HepG2 (cell line): ENCODE measurements at regions not wholly inside any gene's neighbourhood (a gene's known extent, or its start where the extent isn't known, plus 50 kb on each side); places are given as distances from the start of the nearest gene placed in this dataset.

Experiments used
- ATAC-seq: fragments of 200-7000 bp; cut with Tn5 transposase; 3 replicates; pipeline ENCODE4 v1.9.1; 2020; ENCODE audit warnings: mild to moderate bottlenecking, moderate library complexity
- BruUV-seq: library from RNA; stranded (reverse); fragments of 400-500 nt; replicated peaks from 2 replicates; lab custom pipeline; 2021; lab: Mats Ljungman, UMichigan
- CTCF ChIA-PET: fragments of 300-600 bp; formaldehyde crosslinking; extraction: SDS; loops from one replicate; lab custom pipeline; 2021; ENCODE audit warnings: low total read pairs, inconsistent platforms, low intra/inter-chr PET ratio; lab: Yijun Ruan, JAX
- POLR2A ChIA-PET: fragments of 350-600 bp; sonication (Branson Sonifier 250); formaldehyde crosslinking; loops from one replicate; lab custom pipeline; 2020; ENCODE audit warnings: antibody characterized with exemption, inconsistent platforms; lab: Yijun Ruan, JAX
- DNase-seq: peaks from one replicate; pipeline ENCODE4 v3.0.0-alpha.2; 2015; ENCODE audit warnings: low spot score
- FAIRE-seq: peaks from 3 replicates; lab custom pipeline; 2011; peaks lifted over from hg19 to GRCh38; lab: Jason Lieb, UNC
- H2AFZ ChIP-seq: one replicate; pipeline ENCODE4 v1.6.1; 2011; ENCODE audit warnings: low read length, inconsistent platforms
- H3K27ac ChIP-seq: fragments of 300-600 bp; 3 replicates; pipeline ENCODE4 v1.8.0; 2011; ENCODE audit warnings: mixed run types, mild to moderate bottlenecking, mixed read lengths, low read length, inconsistent platforms; ENCODE audit not compliant: insufficient read depth; ENCODE audit errors: extremely low read length
- H3K27me3 ChIP-seq, 2 experiments: fragments of 200-600 bp in 1 of 2; 2 replicates in 1 of 2; 3 replicates in 1 of 2; pipeline versions ENCODE4 v1.6.0 to v1.8.0; 2011; ENCODE audit warnings: low read length in 2 of 2, mild to moderate bottlenecking in 2 of 2, moderate library complexity in 2 of 2, inconsistent platforms in 1 of 2; ENCODE audit not compliant: insufficient read depth in 2 of 2, control insufficient read depth in 1 of 2
- H3K36me3 ChIP-seq, 2 experiments: fragments of 200-600 bp in 1 of 2; replicated peaks in 1 of 2; 2 replicates in 1 of 2; 3 replicates in 1 of 2; pipeline versions ENCODE4 v1.5.1 to v1.8.0; 2011; ENCODE audit warnings: low read length in 2 of 2, inconsistent platforms in 1 of 2; ENCODE audit not compliant: insufficient read depth in 2 of 2, control insufficient read depth in 1 of 2
- H3K4me1 ChIP-seq: 2 replicates; pipeline ENCODE4 v1.5.1; 2012; ENCODE audit warnings: low read length, inconsistent platforms; ENCODE audit not compliant: insufficient read depth
- H3K4me2 ChIP-seq: 2 replicates; pipeline ENCODE4 v1.6.0; 2011; ENCODE audit warnings: low read depth, low read length, inconsistent platforms
- H3K4me3 ChIP-seq, 3 experiments: fragments of 200-600 bp in 1 of 3; sonication (generic), shearing (Covaris generic) in 1 of 3; replicated peaks in 1 of 3; 2 replicates each; pipeline ENCODE4 v1.5.1; 2011 to 2016; ENCODE audit warnings: low read length in 3 of 3, inconsistent platforms in 2 of 3, low read depth in 2 of 3, mild to moderate bottlenecking in 2 of 3, control low read depth in 1 of 3, mixed read lengths in 1 of 3; ENCODE audit not compliant: insufficient read depth in 1 of 3
- H3K79me2 ChIP-seq: one replicate; pipeline ENCODE4 v1.6.1; 2011; ENCODE audit warnings: low read length, inconsistent platforms; ENCODE audit not compliant: insufficient read depth
- H3K9ac ChIP-seq: 2 replicates; pipeline ENCODE4 v1.6.0; 2011; ENCODE audit warnings: mild to moderate bottlenecking, low read depth, low read length, inconsistent platforms; ENCODE audit not compliant: insufficient read depth
- H3K9me3 ChIP-seq: 2 replicates; pipeline ENCODE4 v1.5.1; 2012; ENCODE audit warnings: mild to moderate bottlenecking, low read length
- H4K20me1 ChIP-seq: 2 replicates; pipeline ENCODE4 v1.6.0; 2011; ENCODE audit warnings: inconsistent platforms, mild to moderate bottlenecking, low read length, moderate library complexity; ENCODE audit not compliant: insufficient read depth
- CHD4 ChIP-seq: fragments of 200-600 bp; sonication (generic); IDR thresholded peaks from 2 replicates; pipeline ENCODE4 v1.7.0; 2017; ENCODE audit warnings: mild to moderate bottlenecking, low read length, borderline replicate concordance
- HOXA9 ChIP-seq: sonication (generic); formaldehyde crosslinking; IDR thresholded peaks from 2 replicates; pipeline ENCODE4 v1.8.1; 2022; ENCODE audit warnings: missing genetic modification reagents, mild to moderate bottlenecking, moderate library complexity, borderline replicate concordance
- JARID2 ChIP-seq: sonication (generic); formaldehyde crosslinking; IDR thresholded peaks from 2 replicates; pipeline ENCODE4 v1.8.1; 2023; ENCODE audit warnings: missing genetic modification reagents, inconsistent platforms; ENCODE audit not compliant: insufficient replicate concordance
- JUN ChIP-seq: sonication (generic); formaldehyde crosslinking; IDR thresholded peaks from 2 replicates; pipeline ENCODE4 v1.4.0; 2020; ENCODE audit warnings: mild to moderate bottlenecking, missing genetic modification reagents
- LCORL ChIP-seq, 2 experiments: fragments of 450-650 bp in 1 of 2; sonication (generic) in 1 of 2; formaldehyde crosslinking in 1 of 2; IDR thresholded peaks; 2 replicates each; pipeline versions ENCODE4 v1.5.0 to v1.6.1; 2017 to 2020; ENCODE audit warnings: antibody characterized with exemption in 1 of 2, missing genetic modification reagents in 1 of 2
- MEF2D ChIP-seq: sonication (generic); formaldehyde crosslinking; IDR thresholded peaks from 2 replicates; pipeline ENCODE4 v1.5.1; 2020; ENCODE audit warnings: mild to moderate bottlenecking, missing genetic modification reagents
- PAF1 ChIP-seq: IDR thresholded peaks from 2 replicates; pipeline ENCODE4 v1.6.1; 2016; ENCODE audit warnings: missing genetic modification reagents, missing compliant biosample characterization
- PHF8 ChIP-seq: sonication (generic); formaldehyde crosslinking; IDR thresholded peaks from 2 replicates; pipeline ENCODE4 v1.5.0; 2020; ENCODE audit warnings: missing genetic modification reagents
- RAD51 ChIP-seq: fragments of 450-650 bp; IDR thresholded peaks from 2 replicates; pipeline ENCODE4 v1.6.1; 2016; ENCODE audit warnings: borderline replicate concordance
- RFXAP ChIP-seq: sonication (generic); formaldehyde crosslinking; IDR thresholded peaks from 2 replicates; pipeline ENCODE4 v1.4.0; 2020; ENCODE audit warnings: missing genetic modification reagents, borderline replicate concordance
- ZNF24 ChIP-seq: fragments of 450-650 bp; IDR thresholded peaks from 2 replicates; pipeline ENCODE4 v1.6.1; 2017; ENCODE audit warnings: antibody characterized with exemption, mild to moderate bottlenecking
- ZNF558 ChIP-seq: sonication (generic); formaldehyde crosslinking; IDR thresholded peaks from 2 replicates; pipeline ENCODE4 v1.9.0; 2022; ENCODE audit warnings: mild to moderate bottlenecking, missing genetic modification reagents, borderline replicate concordance
- ZNF83 ChIP-seq: sonication (generic); formaldehyde crosslinking; IDR thresholded peaks from 2 replicates; pipeline ENCODE4 v1.4.0; 2020; ENCODE audit warnings: missing genetic modification reagents, mild to moderate bottlenecking, borderline replicate concordance
- WGBS: methylation state at CpG from one replicate; pipeline ENCODE4 v1.1.6; 2017; ENCODE audit warnings: low lambda C conversion rate; 5-methylcytosine and 5-hydroxymethylcytosine counted together
- in situ Hi-C: cut with HindIII; loops from 2 replicates; pipeline ENCODE4 v1.10.0; 2017; ENCODE audit warnings: low pct_unique_long_range_greater_than_20kb; ENCODE audit not compliant: extremely low pct_ligation_motif_present
- intact Hi-C: fragments of 100-400 bp; cut with micrococcal nuclease; formaldehyde crosslinking; loops from one replicate; pipeline ENCODE4 v1.10.0; 2022; ENCODE audit not compliant: unreplicated experiment

DNA sequence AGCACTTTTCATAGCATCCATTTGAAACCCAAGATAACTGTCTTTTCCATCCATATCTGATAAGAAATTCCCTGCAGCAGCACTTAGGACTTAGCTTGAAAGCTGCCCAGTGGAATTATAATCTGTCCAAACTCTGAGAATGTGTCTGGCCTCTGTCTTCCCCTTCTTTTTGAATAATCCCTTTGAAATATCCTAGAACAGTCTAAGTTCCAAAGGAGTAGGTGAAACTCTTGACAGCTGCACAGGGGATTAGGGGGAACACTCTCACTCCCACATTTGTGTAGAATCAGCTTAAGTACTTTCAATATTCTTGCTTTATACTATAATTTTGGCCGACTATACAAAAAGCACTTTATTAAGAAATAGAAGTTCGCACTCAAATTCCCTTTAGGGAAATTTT lies 157.7 kb downstream of the PAPSS1 start:
- no peak for DNase-seq
- Histone ChIP-seq H3K9ac (no peak overlapping the region), H3K27me3 (no peaks in the 10 kb centered on the region), H3K36me3 (no peaks in the 10 kb centered on the region), H3K27ac (no peak overlapping the region), H2AFZ (no peak overlapping the region), H3K4me3 (no peak overlapping the region), H3K9me3 (no peaks in the 10 kb centered on the region), H3K4me2 (no peak overlapping the region), H3K4me1 (peaks cover 13% of the 10 kb centered on the region; the same call in 1 of the 2 replicates), H4K20me1 (no peaks in the 10 kb centered on the region), H3K79me2 (no peaks in the 10 kb centered on the region)
- FAIRE-seq: no peak
- TF ChIP-seq CHD4 (no peak), ZNF558 (CRISPR knock-in tag) (no peak), HOXA9 (no peak), RAD51 (no peak), LCORL (IDR thresholded peaks at IDR 0.05) (no peak), LCORL (CRISPR knock-in tag; IDR thresholded peaks at IDR 0.05) (no peak), JUN (CRISPR knock-in tag) (no peak), JARID2 (CRISPR knock-in tag) (no peak), ZNF83 (CRISPR knock-in tag) (no peak), ZNF24 (no peak), RFXAP (no peak), PAF1 (CRISPR knock-in tag) (no peak)
- 25% methylated on average over 2 of the region's 2 CpGs for WGBS
- intact Hi-C loops: no loop called here
- ChIA-PET CTCF (no interaction called here), POLR2A (no interaction called here)
- in situ Hi-C loops: no loop called here
- ATAC-seq: no peak
- no TSS peak for BruUV-seq

DNA sequence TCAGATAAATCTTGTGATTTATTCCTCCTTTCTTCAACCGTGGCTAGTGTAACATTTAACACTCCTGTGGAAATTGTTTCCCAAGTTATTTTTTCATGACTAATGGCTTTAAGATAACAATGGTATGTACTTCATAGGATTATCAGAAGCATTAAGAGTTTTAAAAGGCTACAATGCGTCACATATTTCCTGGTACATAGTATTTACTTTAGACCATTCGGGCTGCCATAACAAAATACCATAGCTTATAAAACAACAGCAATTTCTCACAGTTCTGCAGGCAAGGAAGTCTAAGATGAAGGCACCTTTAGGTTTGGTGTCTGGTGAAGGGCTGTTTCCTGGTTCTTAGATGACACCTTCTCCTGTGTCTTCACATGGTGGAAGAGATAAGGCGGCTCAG lies 158.6 kb downstream of the PAPSS1 start:
- POLR2A ChIA-PET: no interaction called here
- Histone ChIP-seq H4K20me1 (no peaks in the 10 kb centered on the region), H3K9me3 (no peaks in the 10 kb centered on the region), H3K9ac (no peak overlapping the region), H3K4me1 (peaks cover 13% of the 10 kb centered on the region; the same call in 1 of the 2 replicates), H2AFZ (no peak overlapping the region), H3K27ac (no peak overlapping the region), H3K4me3 (no peak overlapping the region), H3K79me2 (no peaks in the 10 kb centered on the region), H3K27me3 (no peaks in the 10 kb centered on the region), H3K36me3 (no peaks in the 10 kb centered on the region), H3K4me2 (no peak overlapping the region)
- DNase-seq (no peak), ATAC-seq (no peak), FAIRE-seq (no peak)
- intact Hi-C loops (no loop called here), in situ Hi-C loops (no loop called here)
- WGBS: 39% methylated on average over 4 of the region's 4 CpGs
- BruUV-seq: no TSS peak
- CTCF ChIA-PET: no interaction called here
- TF ChIP-seq PHF8 (CRISPR knock-in tag) (no peak), MEF2D (CRISPR knock-in tag) (no peak)
